ENCODE measurements at regions not wholly inside any gene's neighbourhood (a gene's known extent, or its start where the extent isn't known, plus 50 kb on each side); places are given as distances from the start of the nearest gene placed in this dataset.

- Histone ChIP-seq H3K4me2 (ENCODE audit: low read depth, low read length) (no peak overlapping the region), H2BK5ac (ENCODE audit: low read depth, low read length, poor library complexity, severe bottlenecking) (no peak overlapping the region), H3K27ac (ENCODE audit: insufficient read depth, low read length) (no peak overlapping the region), H3K4me3 (ENCODE audit: insufficient read depth, low read depth, low read length) (no peak overlapping the region), H2AFZ (replicated peaks; ENCODE audit: low read length, poor library complexity) (peak overlapping the region; percentile 67), H3K56ac (ENCODE audit: extremely low read depth, insufficient read depth, low read length) (no peak overlapping the region), H2BK20ac (ENCODE audit: low read depth, low read length) (peak overlapping the region; percentile 33; the same call in 1 of the 2 replicates), H3K27me3 (ENCODE audit: control insufficient read depth, insufficient read depth, low read length) (peaks cover 7% of the 10 kb centered on the region; the same call in 1 of the 2 replicates), H3K14ac (replicated peaks; ENCODE audit: low read depth, low read length) (no peak overlapping the region), H2BK15ac (ENCODE audit: low read depth, low read length) (0 out of 3 replicates have a peak overlapping the region, but pooled peaks have one; percentile 64), H4K5ac (ENCODE audit: low read depth, low read length) (no peak overlapping the region), H2BK120ac (ENCODE audit: low read depth, low read length) (peak overlapping the region; percentile 67; the same call in 1 of the 2 replicates), H3K9ac (ENCODE audit: low read depth, low read length) (no peak overlapping the region), H2AK5ac (ENCODE audit: low read depth, low read length) (peak overlapping the region; percentile 33; the same call in 1 of the 2 replicates), H3K9me1 (ENCODE audit: insufficient read depth, low read length) (peaks cover 3% of the 10 kb centered on the region; the same call in 1 of the 2 replicates), H3K18ac (ENCODE audit: low read depth, low read length) (no peak overlapping the region), H3K4me1 (ENCODE audit: control insufficient read depth, insufficient read depth, low read length) (peaks cover 9% of the 10 kb centered on the region), H3K9me3 (ENCODE audit: control insufficient read depth, insufficient read depth, low read length) (peaks cover 2% of the 10 kb centered on the region), H3K79me1 (ENCODE audit: low read depth in 1 of 2, low read length in 2 of 2) (no peaks in the 10 kb centered on the region), H3K4ac (ENCODE audit: low read depth, low read length) (peak overlapping the region; percentile 42; the same call in 1 of the 2 replicates), H4K91ac (ENCODE audit: insufficient read depth, low read depth, low read length) (no peak overlapping the region), H4K8ac (ENCODE audit: low read depth in 2 of 2, low read length in 2 of 2) (no peak overlapping the region), H3K36me3 (ENCODE audit: control insufficient read depth, insufficient read depth, low read length) (no peaks in the 10 kb centered on the region), H4K20me1 (ENCODE audit: insufficient read depth, low read length) (no peaks in the 10 kb centered on the region), H2AK9ac (replicated peaks; ENCODE audit: low read depth, low read length, poor library complexity) (peak overlapping the region; percentile 50), H3K23ac (ENCODE audit: low read depth, low read length) (no peak overlapping the region)
- CTCF ChIA-PET, result no interaction called here
- intact Hi-C loops (cut with micrococcal nuclease) (no loop called here), dilution Hi-C loops (cut with HindIII; ENCODE audit: low sequenced_read_pairs, unreplicated experiment) (no loop called here), in situ Hi-C loops (cut with MboI; ENCODE audit: low sequenced_read_pairs) (no loop called here)
- TF ChIP-seq RFX5 (IDR thresholded peaks at IDR 0.05; ENCODE audit: low read depth, low read length), result no peak
- TF ChIP-seq POLR2A (IDR thresholded peaks at IDR 0.05; ENCODE audit: low read depth, low read length), result no peak
- TF ChIP-seq CEBPB (IDR thresholded peaks at IDR 0.05; ENCODE audit: low read depth, low read length), result no peak
- TF ChIP-seq USF2 (IDR thresholded peaks at IDR 0.05; ENCODE audit: low read depth, low read length), result no peak
- TF ChIP-seq ELK1 (IDR thresholded peaks at IDR 0.05; ENCODE audit: borderline replicate concordance, low read depth, low read length), result no peak
- TF ChIP-seq SMC3 (IDR thresholded peaks at IDR 0.05; ENCODE audit: low read depth, low read length), result no peak
- TF ChIP-seq RAD21 (IDR thresholded peaks at IDR 0.05; ENCODE audit: low read length), result no peak
- BruUV-seq (replicated peaks), result no TSS peak
- POLR2A ChIA-PET (ENCODE audit: unreplicated experiment), result no interaction called here
- ATAC-seq (ENCODE audit: low read depth) (no peak), DNase-seq (no peak)
- WGBS, 2 experiments (ENCODE audit: extremely low coverage in 2 of 2, insufficient read length in 1 of 2), result 96% methylated on average over 10 of the region's 20 CpGs; no CpG with 5 or more reads in 1 of the 2 experiments
Observed at GRCh38 chr11:69394234-69394868, 87.1 kb upstream of the LINC01488 start.

Measured in IMR-90 (cell line).